ENCODE measurements at regions not wholly inside any gene's neighbourhood (a gene's known extent, or its start where the extent isn't known, plus 50 kb on each side); places are given as distances from the start of the nearest gene placed in this dataset.

DNA sequence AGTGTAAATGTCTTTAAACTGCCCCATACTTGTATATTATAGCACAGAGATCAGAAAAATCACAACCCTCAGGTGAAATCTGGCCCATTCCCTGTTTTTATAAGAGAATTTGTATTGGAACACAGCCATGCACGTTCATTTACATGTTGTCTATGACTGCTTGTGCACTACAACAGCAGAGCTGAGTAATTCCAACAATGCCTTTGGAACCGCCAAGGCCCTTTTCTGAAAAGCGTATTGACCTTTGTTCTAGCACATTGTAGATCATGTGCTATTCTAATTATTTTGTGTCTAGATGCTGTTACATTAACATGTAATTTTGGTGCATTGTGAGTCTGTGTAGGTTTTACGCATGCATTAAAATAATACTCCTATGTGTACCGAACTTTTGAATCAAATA is 339.6 kb downstream of the CHRM3 start:
- Histone ChIP-seq H3K4me1 (peaks cover 0 to 14% (median 0%) of the 10 kb centered on the region in 6 donors), H3K9me3 (no peaks in the 10 kb centered on the region), H3K27ac (no peak overlapping the region), H3K27me3 (replicated peaks in 1 of 7) (no peaks in the 10 kb centered on the region), H3K4me3 (no peak overlapping the region), H3K36me3 (no peaks in the 10 kb centered on the region)
- intact Hi-C loops (cut with DNase I; ENCODE audit: low total_unique reads): no loop called here
- no peak for DNase-seq
- WGBS, 5 donors: 86 to 95% (median 92%) methylated on average over 5 of the region's 5 CpGs
- TF ChIP-seq POLR2A (IDR thresholded peaks at IDR 0.05) (no peak), POLR2AphosphoS5 (IDR thresholded peaks at IDR 0.05) (no peak)
- TF ChIP-seq, protein P1, sequence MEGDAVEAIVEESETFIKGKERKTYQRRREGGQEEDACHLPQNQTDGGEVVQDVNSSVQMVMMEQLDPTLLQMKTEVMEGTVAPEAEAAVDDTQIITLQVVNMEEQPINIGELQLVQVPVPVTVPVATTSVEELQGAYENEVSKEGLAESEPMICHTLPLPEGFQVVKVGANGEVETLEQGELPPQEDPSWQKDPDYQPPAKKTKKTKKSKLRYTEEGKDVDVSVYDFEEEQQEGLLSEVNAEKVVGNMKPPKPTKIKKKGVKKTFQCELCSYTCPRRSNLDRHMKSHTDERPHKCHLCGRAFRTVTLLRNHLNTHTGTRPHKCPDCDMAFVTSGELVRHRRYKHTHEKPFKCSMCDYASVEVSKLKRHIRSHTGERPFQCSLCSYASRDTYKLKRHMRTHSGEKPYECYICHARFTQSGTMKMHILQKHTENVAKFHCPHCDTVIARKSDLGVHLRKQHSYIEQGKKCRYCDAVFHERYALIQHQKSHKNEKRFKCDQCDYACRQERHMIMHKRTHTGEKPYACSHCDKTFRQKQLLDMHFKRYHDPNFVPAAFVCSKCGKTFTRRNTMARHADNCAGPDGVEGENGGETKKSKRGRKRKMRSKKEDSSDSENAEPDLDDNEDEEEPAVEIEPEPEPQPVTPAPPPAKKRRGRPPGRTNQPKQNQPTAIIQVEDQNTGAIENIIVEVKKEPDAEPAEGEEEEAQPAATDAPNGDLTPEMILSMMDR (IDR thresholded peaks at IDR 0.05 in 8 of 11, conservative IDR thresholded peaks at IDR 0.05 in 3 of 11): no peak

DNA sequence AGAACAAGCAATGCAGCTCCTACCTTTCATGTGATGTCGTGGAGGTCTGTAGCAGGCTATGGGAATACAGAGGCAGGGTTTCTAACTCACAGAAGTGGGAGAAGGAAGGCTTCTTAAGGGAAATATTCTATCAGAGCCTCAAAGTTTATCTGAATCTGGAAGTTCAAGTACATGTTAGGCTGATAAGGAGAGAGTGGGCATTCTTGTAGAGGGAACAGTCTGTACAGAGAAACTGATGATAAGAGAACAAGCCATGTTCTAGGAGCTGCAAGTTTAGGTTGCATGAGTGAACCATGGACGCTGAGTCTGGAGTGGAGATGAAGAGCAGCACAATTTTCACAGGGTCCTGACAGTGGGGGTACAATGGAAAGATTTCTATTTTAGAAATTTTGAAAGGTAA is 344.0 kb downstream of the CHRM3 start:
- TF ChIP-seq POLR2AphosphoS5 (IDR thresholded peaks at IDR 0.05): no peak
- TF ChIP-seq, protein P1 (IDR thresholded peaks at IDR 0.05 in 8 of 11, conservative IDR thresholded peaks at IDR 0.05 in 3 of 11): no peak
- TF ChIP-seq POLR2A (IDR thresholded peaks at IDR 0.05): no peak
- Histone ChIP-seq H3K9me3 (no peaks in the 10 kb centered on the region), H3K4me1 (peaks cover 0 to 9% (median 0%) of the 10 kb centered on the region in 6 donors), H3K4me3 (no peak overlapping the region), H3K27me3 (replicated peaks in 1 of 7) (no peaks in the 10 kb centered on the region), H3K36me3 (no peaks in the 10 kb centered on the region), H3K27ac (no peak overlapping the region)
- intact Hi-C loops (cut with DNase I; ENCODE audit: low total_unique reads): no loop called here
- DNase-seq: no peak
- WGBS, 5 donors: 78 to 94% (median 90%) methylated on average over 2 of the region's 2 CpGs

- H3K27ac ChIP-seq: no peak overlapping the region
- H3K9me3 ChIP-seq: no peaks in the 10 kb centered on the region
- WGBS, 5 donors: 80 to 90% (median 85%) methylated on average over 5 of the region's 5 CpGs
- DNase-seq: no peak
- peaks cover 0 to 9% (median 0%) of the 10 kb centered on the region in 6 donors for H3K4me1 ChIP-seq
- H3K27me3 ChIP-seq (replicated peaks in 1 of 7): no peaks in the 10 kb centered on the region
- TF ChIP-seq, protein P1 (IDR thresholded peaks at IDR 0.05 in 8 of 11, conservative IDR thresholded peaks at IDR 0.05 in 3 of 11): no peak
- TF ChIP-seq POLR2AphosphoS5 (IDR thresholded peaks at IDR 0.05): no peak
- TF ChIP-seq POLR2A (IDR thresholded peaks at IDR 0.05): no peak
- intact Hi-C loops (cut with DNase I; ENCODE audit: low total_unique reads): no loop called here
- H3K4me3 ChIP-seq: no peak overlapping the region
- H3K36me3 ChIP-seq: no peaks in the 10 kb centered on the region
These were observed 344.8 kb downstream of the CHRM3 start for GRCh38 chr1:239731082-239731748.

DNA sequence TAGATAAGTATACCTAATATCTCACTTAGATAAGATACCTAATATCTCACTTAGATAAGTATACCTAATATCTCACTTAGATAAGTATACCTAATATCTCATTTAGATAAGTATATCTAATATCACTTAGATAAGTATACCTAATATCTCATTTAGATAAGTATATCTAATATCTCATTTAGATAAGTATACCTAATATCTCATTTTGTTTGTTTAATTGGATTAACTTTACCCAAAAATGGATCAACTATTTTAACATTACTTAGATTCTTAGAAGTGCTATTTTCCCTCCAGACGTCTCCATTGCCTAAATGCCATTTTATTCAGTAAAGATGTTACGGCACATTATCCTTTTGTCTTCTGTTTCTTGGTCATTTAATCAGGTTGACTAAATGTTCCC is 346.4 kb downstream of the CHRM3 start:
- no peaks in the 10 kb centered on the region for H3K27me3 ChIP-seq (replicated peaks in 1 of 7)
- H3K4me3 ChIP-seq: no peak overlapping the region
- TF ChIP-seq POLR2AphosphoS5 (IDR thresholded peaks at IDR 0.05): no peak
- TF ChIP-seq POLR2A (IDR thresholded peaks at IDR 0.05): no peak
- TF ChIP-seq, protein P1 (IDR thresholded peaks at IDR 0.05 in 8 of 11, conservative IDR thresholded peaks at IDR 0.05 in 3 of 11): no peak
- H3K36me3 ChIP-seq: no peaks in the 10 kb centered on the region
- H3K9me3 ChIP-seq: no peaks in the 10 kb centered on the region
- DNase-seq: no peak
- H3K27ac ChIP-seq: no peak overlapping the region
- intact Hi-C loops (cut with DNase I; ENCODE audit: low total_unique reads): no loop called here
- WGBS, 5 donors: 92 to 98% (median 97%) methylated on average over 2 of the region's 2 CpGs
- H3K4me1 ChIP-seq: peaks cover 0 to 9% (median 0%) of the 10 kb centered on the region in 6 donors
